Stimulated activated CD4-positive, alpha-beta T cell treated with anti-CD3 and anti-CD28 coated beads, Interleukin-12 subunit alpha, Interleukin-12 subunit beta, amount 100 ng/mL, for 4 hours (primary cell): ENCODE measurements at regions not wholly inside any gene's neighbourhood (a gene's known extent, or its start where the extent isn't known, plus 50 kb on each side); places are given as distances from the start of the nearest gene placed in this dataset.
"Not testable (repeated sequence)": the region's sequence is repeated elsewhere in the genome, so short reads cannot be mapped to it uniquely, and the experiment has no call there.

Experiments used
- DNase-seq: peaks from one replicate; pipeline ENCODE4 v3.0.0-alpha.2; 2020

- not testable (repeated sequence) for DNase-seq
Observed at GRCh38 chr1:149279512-149279911, 176.2 kb upstream of the NBPF9 start.

- DNase-seq = not testable (repeated sequence)
Observed at GRCh38 chr1:149284773-149285172, 181.4 kb upstream of the NBPF9 start.

- not testable (repeated sequence) for DNase-seq
Observed at GRCh38 chr1:149285205-149285604, 181.9 kb upstream of the NBPF9 start.

- DNase-seq = peak; percentile 33
Observed at GRCh38 chr1:149285638-149286037, 182.3 kb upstream of the NBPF9 start.

- DNase-seq = not testable (repeated sequence)
Observed at GRCh38 chr1:149288580-149288979, 185.2 kb upstream of the NBPF9 start.

GRCh38 chr1:149300478-149301218 lies 174.2 kb upstream of the NBPF19 start:
- not testable (repeated sequence) for DNase-seq

GRCh38 chr1:149301282-149301681 lies 173.6 kb upstream of the NBPF19 start:
- not testable (repeated sequence) for DNase-seq

- not testable (repeated sequence) for DNase-seq
Observed at GRCh38 chr1:149304796-149305195, 170.0 kb upstream of the NBPF19 start.

GRCh38 chr1:149307640-149308039 lies 167.2 kb upstream of the NBPF19 start:
- not testable (repeated sequence) for DNase-seq

- DNase-seq = not testable (repeated sequence)
Observed at GRCh38 chr1:149314921-149315320, 159.9 kb upstream of the NBPF19 start.

- not testable (repeated sequence) for DNase-seq
Observed at GRCh38 chr1:149320971-149321731, 153.7 kb upstream of the NBPF19 start.

- not testable (repeated sequence) for DNase-seq
Observed at GRCh38 chr1:149321732-149322016, 153.2 kb upstream of the NBPF19 start.

GRCh38 chr1:149330081-149330335 lies 144.8 kb upstream of the NBPF19 start:
- DNase-seq = not testable (repeated sequence)

- DNase-seq = not testable (repeated sequence)
Observed at GRCh38 chr1:149336082-149336481, 138.8 kb upstream of the NBPF19 start.

- not testable (repeated sequence) for DNase-seq
Observed at GRCh38 chr1:149338221-149338691, 136.6 kb upstream of the NBPF19 start.

GRCh38 chr1:149338698-149339097 lies 136.1 kb upstream of the NBPF19 start:
- DNase-seq = not testable (repeated sequence)

GRCh38 chr1:149349448-149349847 lies 125.4 kb upstream of the NBPF19 start:
- not testable (repeated sequence) for DNase-seq

GRCh38 chr1:149352205-149352604 lies 122.6 kb upstream of the NBPF19 start:
- not testable (repeated sequence) for DNase-seq

- not testable (repeated sequence) for DNase-seq
Observed at GRCh38 chr1:149354579-149354978, 120.3 kb upstream of the NBPF19 start.

- not testable (repeated sequence) for DNase-seq
Observed at GRCh38 chr1:149355748-149356147, 119.1 kb upstream of the NBPF19 start.

GRCh38 chr1:149356152-149356551 lies 118.7 kb upstream of the NBPF19 start:
- DNase-seq = not testable (repeated sequence)

- not testable (repeated sequence) for DNase-seq
Observed at GRCh38 chr1:149360351-149360750, 114.5 kb upstream of the NBPF19 start.

GRCh38 chr1:149361310-149361709 lies 113.5 kb upstream of the NBPF19 start:
- not testable (repeated sequence) for DNase-seq
